ENCODE measurements at regions not wholly inside any gene's neighbourhood (a gene's known extent, or its start where the extent isn't known, plus 50 kb on each side); places are given as distances from the start of the nearest gene placed in this dataset.

DNA sequence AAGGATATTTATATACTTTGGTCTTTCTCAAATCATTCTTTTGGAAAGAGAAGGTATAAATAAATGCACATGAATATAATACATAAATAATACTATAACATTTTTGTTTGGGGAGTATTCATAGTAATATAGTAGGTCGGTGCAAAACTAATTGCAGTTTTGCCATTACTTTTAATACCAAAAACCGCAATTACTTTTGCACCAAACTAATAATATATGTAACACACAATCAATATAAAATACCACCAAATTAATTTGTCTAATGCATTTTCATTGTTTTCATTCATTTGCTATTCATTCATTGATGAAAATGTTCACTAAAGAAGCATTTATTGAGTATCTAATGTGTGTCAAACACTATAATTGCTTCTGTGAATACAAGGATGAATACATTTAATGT is 219.0 kb downstream of the RWDD3 start:
- Mint-ChIP-seq H3K27ac (ENCODE audit: unreplicated experiment) (no peak overlapping the region), H3K36me3 (ENCODE audit: unreplicated experiment) (peaks cover 24% of the 10 kb centered on the region), H3K9me3 (ENCODE audit: unreplicated experiment) (peaks cover 2% of the 10 kb centered on the region), H3K27me3 (ENCODE audit: unreplicated experiment) (no peaks in the 10 kb centered on the region), H3K4me1 (ENCODE audit: low read depth, unreplicated experiment) (peaks cover 9% of the 10 kb centered on the region), H3K4me3 (ENCODE audit: unreplicated experiment) (no peak overlapping the region)
- TF ChIP-seq CTCF (IDR thresholded peaks at IDR 0.05; ENCODE audit: partially characterized antibody, unreplicated experiment), result no peak
- DNase-seq, result no peak

- H3K4me1 Mint-ChIP-seq (ENCODE audit: low read depth, unreplicated experiment), result peaks cover 7% of the 10 kb centered on the region
- no peak for DNase-seq
These were observed 233.0 kb downstream of the RWDD3 start for GRCh38 chr1:95467036-95467435.

DNA sequence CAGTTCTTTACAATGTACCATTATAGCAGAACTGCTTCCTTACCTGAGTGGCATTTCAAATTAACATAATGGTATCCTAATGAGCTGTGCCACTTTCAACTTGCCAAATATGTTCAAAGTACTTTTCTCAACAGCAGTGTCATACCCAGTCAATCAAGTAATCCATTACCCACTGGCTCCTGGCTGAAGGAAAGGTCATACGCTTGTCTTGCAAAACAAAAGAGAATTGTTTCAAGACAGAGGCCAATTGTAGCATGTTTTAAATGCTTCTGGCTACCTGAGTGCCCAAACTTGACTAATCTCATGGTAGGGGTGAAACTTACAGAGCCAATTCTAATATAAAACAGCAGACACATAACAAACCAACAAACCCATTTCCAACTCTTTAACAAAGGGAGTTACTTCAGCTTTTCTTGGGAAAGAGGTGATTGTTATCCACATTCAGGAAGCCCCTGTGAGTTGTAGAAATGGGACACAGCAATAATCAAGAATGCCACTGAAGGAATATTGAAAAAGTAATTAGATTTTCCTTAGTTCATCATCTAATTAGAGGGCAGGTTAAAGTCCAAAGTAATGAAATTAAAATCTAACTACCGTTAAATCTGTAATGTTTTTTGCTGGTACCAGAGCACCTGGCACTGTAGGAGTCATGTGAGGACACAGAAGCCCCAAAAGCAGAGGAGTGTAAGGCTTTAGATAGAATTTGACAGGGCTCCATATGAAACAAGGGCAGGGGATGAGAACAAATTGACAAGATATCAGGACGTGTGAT is 241.9 kb downstream of the RWDD3 start:
- Mint-ChIP-seq H3K9me3 (ENCODE audit: unreplicated experiment) (peaks cover 12% of the 10 kb centered on the region), H3K4me1 (ENCODE audit: low read depth, unreplicated experiment) (no peaks in the 10 kb centered on the region), H3K27me3 (ENCODE audit: unreplicated experiment) (peaks cover 2% of the 10 kb centered on the region), H3K27ac (ENCODE audit: unreplicated experiment) (no peak overlapping the region), H3K36me3 (ENCODE audit: unreplicated experiment) (peaks cover 24% of the 10 kb centered on the region), H3K4me3 (ENCODE audit: unreplicated experiment) (no peak overlapping the region)
- DNase-seq, result no peak
- no peak for TF ChIP-seq CTCF (IDR thresholded peaks at IDR 0.05; ENCODE audit: partially characterized antibody, unreplicated experiment)

More at GRCh38 chr1:95467036-95467435, 233.0 kb downstream of the RWDD3 start:
- H3K36me3 Mint-ChIP-seq (ENCODE audit: unreplicated experiment), result peaks cover 30% of the 10 kb centered on the region
- H3K9me3 Mint-ChIP-seq (ENCODE audit: unreplicated experiment), result peaks cover 2% of the 10 kb centered on the region
- no peak overlapping the region for H3K27ac Mint-ChIP-seq (ENCODE audit: unreplicated experiment)
- H3K27me3 Mint-ChIP-seq (ENCODE audit: unreplicated experiment), result peaks cover 2% of the 10 kb centered on the region
- H3K4me3 Mint-ChIP-seq (ENCODE audit: unreplicated experiment), result no peak overlapping the region
- TF ChIP-seq CTCF (IDR thresholded peaks at IDR 0.05; ENCODE audit: partially characterized antibody, unreplicated experiment), result no peak

DNA sequence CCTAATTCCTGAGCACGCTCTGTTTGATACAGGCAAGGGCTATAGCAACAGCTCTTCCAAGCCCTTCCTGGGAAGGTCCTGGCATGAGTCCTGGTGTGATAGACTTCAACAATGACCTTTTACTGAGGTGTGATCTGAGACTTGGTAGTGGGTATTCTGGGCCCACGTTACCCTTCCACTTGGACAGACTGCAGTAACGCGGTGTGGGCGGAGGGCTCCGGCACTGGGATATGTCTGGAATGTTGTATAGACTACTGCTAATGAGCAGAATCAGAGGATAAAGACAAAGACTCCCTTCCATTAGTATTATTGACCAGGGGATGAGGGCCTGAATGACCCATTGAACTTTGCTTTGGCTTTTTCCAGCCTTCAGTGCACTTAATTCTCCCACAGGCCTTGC is 262.3 kb downstream of the RWDD3 start:
- no peak for TF ChIP-seq CTCF (IDR thresholded peaks at IDR 0.05; ENCODE audit: partially characterized antibody, unreplicated experiment)
- Mint-ChIP-seq H3K27ac (ENCODE audit: unreplicated experiment) (no peak overlapping the region), H3K36me3 (ENCODE audit: unreplicated experiment) (no peaks in the 10 kb centered on the region), H3K27me3 (ENCODE audit: unreplicated experiment) (no peaks in the 10 kb centered on the region), H3K9me3 (ENCODE audit: unreplicated experiment) (peaks cover 2% of the 10 kb centered on the region), H3K4me3 (ENCODE audit: unreplicated experiment) (no peak overlapping the region), H3K4me1 (ENCODE audit: low read depth, unreplicated experiment) (no peaks in the 10 kb centered on the region)
- DNase-seq, result no peak

DNA sequence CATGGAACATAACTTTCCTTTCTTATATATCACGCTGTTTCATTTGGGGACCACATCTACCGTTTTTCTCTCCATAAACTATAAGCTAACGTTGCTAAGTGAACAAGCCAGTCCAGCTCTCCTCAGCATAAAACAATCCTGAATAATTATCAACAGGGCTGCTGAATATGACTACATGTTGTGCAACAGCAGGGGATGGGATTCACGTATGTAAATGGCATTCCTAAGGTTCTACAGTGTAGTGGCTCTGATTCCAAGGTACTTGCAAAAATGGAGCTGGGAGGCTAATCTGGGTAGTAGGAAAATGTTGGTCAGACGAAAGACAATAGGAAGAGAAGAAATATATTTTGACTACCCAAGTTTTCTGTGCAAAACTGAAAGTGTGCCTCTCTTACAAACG is 262.8 kb downstream of the RWDD3 start:
- Mint-ChIP-seq H3K27ac (ENCODE audit: unreplicated experiment) (no peak overlapping the region), H3K36me3 (ENCODE audit: unreplicated experiment) (no peaks in the 10 kb centered on the region), H3K9me3 (ENCODE audit: unreplicated experiment) (peaks cover 3% of the 10 kb centered on the region), H3K4me3 (ENCODE audit: unreplicated experiment) (no peak overlapping the region), H3K27me3 (ENCODE audit: unreplicated experiment) (no peaks in the 10 kb centered on the region), H3K4me1 (ENCODE audit: low read depth, unreplicated experiment) (peaks cover 1% of the 10 kb centered on the region)
- no peak for DNase-seq
- TF ChIP-seq CTCF (IDR thresholded peaks at IDR 0.05; ENCODE audit: partially characterized antibody, unreplicated experiment), result no peak
